ENCODE measurements at regions not wholly inside any gene's neighbourhood (a gene's known extent, or its start where the extent isn't known, plus 50 kb on each side); places are given as distances from the start of the nearest gene placed in this dataset.

DNA sequence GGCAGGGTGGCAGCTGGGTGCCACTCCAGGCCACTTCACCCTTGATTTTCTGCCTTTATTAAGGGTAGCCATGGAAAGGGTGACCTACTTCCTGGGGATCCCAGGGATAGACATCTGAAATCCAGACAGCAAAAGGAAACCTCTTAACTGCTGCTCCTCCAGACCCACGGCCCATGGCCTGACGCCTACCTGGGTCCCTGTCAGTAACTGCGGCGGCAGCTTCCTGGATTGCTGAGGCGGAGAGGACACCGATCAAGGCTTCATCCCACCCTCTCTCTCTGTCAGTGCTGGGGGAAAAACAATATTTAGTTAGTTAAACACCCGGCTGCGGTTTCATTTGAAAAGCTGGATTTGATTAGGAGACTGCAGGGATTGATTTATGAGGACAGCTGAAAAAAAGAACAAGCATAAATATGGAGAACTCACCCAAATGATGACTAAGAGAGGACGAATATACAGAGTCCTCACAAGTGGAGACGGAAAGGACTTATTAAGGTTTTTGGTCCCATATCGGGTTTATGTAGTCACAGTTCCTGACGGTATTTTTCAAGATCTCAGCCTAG lies 158.7 kb upstream of the KLF4 start:
- no peak for TF ChIP-seq CTCF (IDR thresholded peaks at IDR 0.05; ENCODE audit: low read depth, low read length, missing control alignments)
- DNase-seq (ENCODE audit: extremely low read depth, low read depth) = no peak
- H3K4me3 ChIP-seq (replicated peaks; ENCODE audit: low read depth, low read length) = no peak overlapping the region

DNA sequence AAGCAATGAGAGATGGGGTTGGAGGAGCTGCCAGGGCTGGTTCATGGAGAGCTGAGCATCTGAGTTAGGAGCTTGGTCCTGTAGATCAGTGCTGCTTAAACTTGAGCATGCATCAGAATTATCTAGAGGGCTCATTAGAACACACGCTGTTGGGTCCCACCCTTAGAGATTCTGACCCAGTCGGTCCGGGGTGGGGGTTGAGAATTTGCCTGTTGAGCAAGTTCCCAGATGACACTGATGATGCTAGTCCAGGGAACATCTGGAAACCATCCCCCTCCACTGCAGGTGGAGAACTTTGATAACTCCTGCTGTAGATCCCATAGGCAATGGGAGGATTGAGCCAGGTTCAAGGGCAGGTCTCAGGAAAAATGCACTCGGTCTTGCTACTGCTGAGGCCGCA lies 158.0 kb upstream of the KLF4 start:
- TF ChIP-seq CTCF (IDR thresholded peaks at IDR 0.05; ENCODE audit: low read depth, low read length, missing control alignments) = no peak
- no peak for DNase-seq (ENCODE audit: extremely low read depth, low read depth)

DNA sequence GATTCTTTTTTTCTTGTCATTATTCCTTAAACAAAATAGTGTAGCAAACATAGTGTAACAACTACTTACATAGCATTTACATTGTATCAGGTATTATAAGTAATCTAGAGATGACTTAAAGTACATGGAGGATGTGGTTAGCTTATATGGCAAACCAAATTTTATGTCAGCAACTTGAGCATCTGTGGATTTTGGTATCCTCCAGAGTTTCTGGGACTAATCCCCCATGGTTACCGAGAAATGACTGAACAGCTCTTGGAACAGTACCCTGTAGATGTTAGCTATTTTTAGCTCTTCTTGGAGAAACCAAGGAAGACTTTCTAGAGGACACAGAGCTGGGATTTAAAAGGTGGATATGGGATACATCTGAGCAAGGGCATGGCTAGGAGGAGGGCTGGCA lies 157.6 kb upstream of the KLF4 start:
- DNase-seq (ENCODE audit: extremely low read depth, low read depth) = no peak
- H3K4me3 ChIP-seq (replicated peaks; ENCODE audit: low read depth, low read length) = no peak overlapping the region
- TF ChIP-seq CTCF (IDR thresholded peaks at IDR 0.05; ENCODE audit: low read depth, low read length, missing control alignments) = no peak

More for the DNA sequence above, 158.0 kb upstream of the KLF4 start:
- no peak overlapping the region for H3K4me3 ChIP-seq (replicated peaks; ENCODE audit: low read depth, low read length)

- DNase-seq (ENCODE audit: extremely low read depth, low read depth) = no peak
- TF ChIP-seq CTCF (IDR thresholded peaks at IDR 0.05; ENCODE audit: low read depth, low read length, missing control alignments) = no peak
- no peak overlapping the region for H3K4me3 ChIP-seq (replicated peaks; ENCODE audit: low read depth, low read length)
These were observed 155.9 kb upstream of the KLF4 start for GRCh38 chr9:107645464-107645833.

- no peak overlapping the region for H3K4me3 ChIP-seq (replicated peaks; ENCODE audit: low read depth, low read length)
- DNase-seq (ENCODE audit: extremely low read depth, low read depth) = no peak
- no peak for TF ChIP-seq CTCF (IDR thresholded peaks at IDR 0.05; ENCODE audit: low read depth, low read length, missing control alignments)
These were observed 155.3 kb upstream of the KLF4 start for GRCh38 chr9:107644733-107645463.

DNA sequence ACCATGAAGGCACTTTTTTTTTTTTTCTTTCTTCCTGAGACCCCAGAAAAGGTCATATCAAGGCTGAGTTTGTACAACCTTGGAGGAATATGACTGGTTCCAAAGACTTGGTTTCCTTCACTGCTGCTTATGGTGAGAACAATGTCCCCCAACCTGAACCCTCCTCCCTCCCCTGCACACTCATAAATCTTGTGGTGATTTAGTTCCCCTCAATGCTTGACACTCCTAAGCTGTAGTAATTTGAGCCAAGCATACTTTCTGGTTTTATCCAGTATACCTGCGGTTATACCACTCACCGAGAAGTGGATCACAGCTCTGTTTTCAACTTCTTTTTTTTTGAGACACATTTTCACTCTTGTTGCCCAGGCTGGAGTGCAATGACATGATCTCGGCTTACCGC lies 149.9 kb upstream of the KLF4 start:
- TF ChIP-seq CTCF (IDR thresholded peaks at IDR 0.05; ENCODE audit: low read depth, low read length, missing control alignments) = no peak
- H3K4me3 ChIP-seq (replicated peaks; ENCODE audit: low read depth, low read length) = no peak overlapping the region
- no peak for DNase-seq (ENCODE audit: extremely low read depth, low read depth)

All from HFF-Myc (cell line).